ENCODE measurements at regions not wholly inside any gene's neighbourhood (a gene's known extent, or its start where the extent isn't known, plus 50 kb on each side); places are given as distances from the start of the nearest gene placed in this dataset.

DNA sequence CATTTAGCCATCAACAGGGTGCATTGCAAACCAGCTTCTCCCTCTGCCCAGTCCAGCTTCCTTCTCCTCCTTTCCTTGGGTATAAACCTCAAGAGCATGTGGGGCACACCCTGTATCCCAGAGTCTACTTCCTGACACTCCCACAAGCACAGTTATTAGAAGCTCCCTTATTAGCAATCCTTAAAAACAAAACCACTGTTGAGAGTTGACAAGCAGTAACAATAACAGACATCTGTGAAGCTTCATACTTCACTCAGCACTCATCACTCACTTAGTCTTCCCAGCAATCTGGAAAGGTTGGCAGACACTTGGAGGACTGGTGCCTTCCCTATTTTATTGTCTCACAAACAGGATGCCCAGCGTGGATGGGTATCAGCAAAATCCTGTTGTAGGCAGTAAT is 155.5 kb upstream of the PROK2 start:
- Histone ChIP-seq H3K18ac (ENCODE audit: low read depth, low read length) (no peak overlapping the region), H4K20me1 (ENCODE audit: insufficient read depth, low read length) (no peaks in the 10 kb centered on the region), H4K5ac (ENCODE audit: low read depth, low read length) (no peak overlapping the region), H3K4me3 (ENCODE audit: insufficient read depth, low read depth, low read length) (no peak overlapping the region), H3K4ac (ENCODE audit: low read depth, low read length) (no peak overlapping the region), H2BK120ac (ENCODE audit: low read depth, low read length) (no peak overlapping the region), H3K56ac (ENCODE audit: extremely low read depth, insufficient read depth, low read length) (no peak overlapping the region), H4K91ac (ENCODE audit: insufficient read depth, low read depth, low read length) (no peak overlapping the region), H2AK5ac (ENCODE audit: low read depth, low read length) (no peak overlapping the region), H3K36me3 (ENCODE audit: control insufficient read depth, insufficient read depth, low read length) (no peaks in the 10 kb centered on the region), H2BK20ac (ENCODE audit: low read depth, low read length) (no peak overlapping the region), H3K4me2 (ENCODE audit: low read depth, low read length) (no peak overlapping the region), H3K9me3 (ENCODE audit: control insufficient read depth, insufficient read depth, low read length) (no peaks in the 10 kb centered on the region), H4K8ac (ENCODE audit: low read depth in 2 of 2, low read length in 2 of 2) (no peak overlapping the region), H2BK5ac (ENCODE audit: low read depth, low read length, poor library complexity, severe bottlenecking) (no peak overlapping the region), H2BK15ac (ENCODE audit: low read depth, low read length) (no peak overlapping the region), H2AK9ac (replicated peaks; ENCODE audit: low read depth, low read length, poor library complexity) (no peak overlapping the region), H3K4me1 (ENCODE audit: control insufficient read depth, insufficient read depth, low read length) (no peaks in the 10 kb centered on the region), H3K14ac (replicated peaks; ENCODE audit: low read depth, low read length) (no peak overlapping the region), H3K23ac (ENCODE audit: low read depth, low read length) (no peak overlapping the region), H3K27ac (ENCODE audit: insufficient read depth, low read length) (no peak overlapping the region), H2AFZ (replicated peaks; ENCODE audit: low read length, poor library complexity) (no peak overlapping the region), H3K27me3 (ENCODE audit: control insufficient read depth, insufficient read depth, low read length) (peaks cover 6% of the 10 kb centered on the region), H3K9me1 (ENCODE audit: insufficient read depth, low read length) (no peaks in the 10 kb centered on the region), H3K79me1 (ENCODE audit: low read depth in 1 of 2, low read length in 2 of 2) (no peaks in the 10 kb centered on the region), H3K9ac (ENCODE audit: low read depth, low read length) (no peak overlapping the region)
- dilution Hi-C loops (cut with HindIII; ENCODE audit: low sequenced_read_pairs, unreplicated experiment) = no loop called here
- no TSS peak for BruUV-seq (replicated peaks)
- ChIA-PET POLR2A (ENCODE audit: unreplicated experiment) (no interaction called here), CTCF (no interaction called here)
- no peak for TF ChIP-seq POLR2A (IDR thresholded peaks at IDR 0.05; ENCODE audit: low read depth, low read length)
- TF ChIP-seq SMC3 (IDR thresholded peaks at IDR 0.05; ENCODE audit: low read depth, low read length) = no peak
- TF ChIP-seq MAZ (IDR thresholded peaks at IDR 0.05; ENCODE audit: borderline replicate concordance, low read depth, low read length) = no peak
- TF ChIP-seq, protein P1, sequence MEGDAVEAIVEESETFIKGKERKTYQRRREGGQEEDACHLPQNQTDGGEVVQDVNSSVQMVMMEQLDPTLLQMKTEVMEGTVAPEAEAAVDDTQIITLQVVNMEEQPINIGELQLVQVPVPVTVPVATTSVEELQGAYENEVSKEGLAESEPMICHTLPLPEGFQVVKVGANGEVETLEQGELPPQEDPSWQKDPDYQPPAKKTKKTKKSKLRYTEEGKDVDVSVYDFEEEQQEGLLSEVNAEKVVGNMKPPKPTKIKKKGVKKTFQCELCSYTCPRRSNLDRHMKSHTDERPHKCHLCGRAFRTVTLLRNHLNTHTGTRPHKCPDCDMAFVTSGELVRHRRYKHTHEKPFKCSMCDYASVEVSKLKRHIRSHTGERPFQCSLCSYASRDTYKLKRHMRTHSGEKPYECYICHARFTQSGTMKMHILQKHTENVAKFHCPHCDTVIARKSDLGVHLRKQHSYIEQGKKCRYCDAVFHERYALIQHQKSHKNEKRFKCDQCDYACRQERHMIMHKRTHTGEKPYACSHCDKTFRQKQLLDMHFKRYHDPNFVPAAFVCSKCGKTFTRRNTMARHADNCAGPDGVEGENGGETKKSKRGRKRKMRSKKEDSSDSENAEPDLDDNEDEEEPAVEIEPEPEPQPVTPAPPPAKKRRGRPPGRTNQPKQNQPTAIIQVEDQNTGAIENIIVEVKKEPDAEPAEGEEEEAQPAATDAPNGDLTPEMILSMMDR (conservative IDR thresholded peaks at IDR 0.05; ENCODE audit: low read depth, low read length) = no peak
- TF ChIP-seq, protein P2, sequence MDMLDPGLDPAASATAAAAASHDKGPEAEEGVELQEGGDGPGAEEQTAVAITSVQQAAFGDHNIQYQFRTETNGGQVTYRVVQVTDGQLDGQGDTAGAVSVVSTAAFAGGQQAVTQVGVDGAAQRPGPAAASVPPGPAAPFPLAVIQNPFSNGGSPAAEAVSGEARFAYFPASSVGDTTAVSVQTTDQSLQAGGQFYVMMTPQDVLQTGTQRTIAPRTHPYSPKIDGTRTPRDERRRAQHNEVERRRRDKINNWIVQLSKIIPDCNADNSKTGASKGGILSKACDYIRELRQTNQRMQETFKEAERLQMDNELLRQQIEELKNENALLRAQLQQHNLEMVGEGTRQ (IDR thresholded peaks at IDR 0.05; ENCODE audit: low read depth, low read length) = no peak
- TF ChIP-seq FOS (IDR thresholded peaks at IDR 0.05; ENCODE audit: low read depth, low read length) = no peak
- no peak for TF ChIP-seq RAD21 (IDR thresholded peaks at IDR 0.05; ENCODE audit: low read length)
- TF ChIP-seq NFE2L2 (IDR thresholded peaks at IDR 0.05; ENCODE audit: low read depth, low read length) = no peak
- TF ChIP-seq, protein P3, sequence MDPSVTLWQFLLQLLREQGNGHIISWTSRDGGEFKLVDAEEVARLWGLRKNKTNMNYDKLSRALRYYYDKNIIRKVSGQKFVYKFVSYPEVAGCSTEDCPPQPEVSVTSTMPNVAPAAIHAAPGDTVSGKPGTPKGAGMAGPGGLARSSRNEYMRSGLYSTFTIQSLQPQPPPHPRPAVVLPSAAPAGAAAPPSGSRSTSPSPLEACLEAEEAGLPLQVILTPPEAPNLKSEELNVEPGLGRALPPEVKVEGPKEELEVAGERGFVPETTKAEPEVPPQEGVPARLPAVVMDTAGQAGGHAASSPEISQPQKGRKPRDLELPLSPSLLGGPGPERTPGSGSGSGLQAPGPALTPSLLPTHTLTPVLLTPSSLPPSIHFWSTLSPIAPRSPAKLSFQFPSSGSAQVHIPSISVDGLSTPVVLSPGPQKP (IDR thresholded peaks at IDR 0.05; ENCODE audit: borderline replicate concordance, low read depth, low read length) = no peak
- TF ChIP-seq CEBPB (IDR thresholded peaks at IDR 0.05; ENCODE audit: low read depth, low read length) = no peak
- TF ChIP-seq MAFK (IDR thresholded peaks at IDR 0.05; ENCODE audit: low read depth, low read length) = no peak
- DNase-seq (no peak), ATAC-seq (ENCODE audit: low read depth) (no peak)
- intact Hi-C loops (cut with micrococcal nuclease) = no loop called here
- WGBS, 2 experiments (ENCODE audit: extremely low coverage in 2 of 2, insufficient read length in 1 of 2) = no CpG with 5 or more reads among the region's 1 CpG
- in situ Hi-C loops (cut with MboI; ENCODE audit: low sequenced_read_pairs) = no loop called here

Data from IMR-90 (cell line).